ENCODE measurements at regions not wholly inside any gene's neighbourhood (a gene's known extent, or its start where the extent isn't known, plus 50 kb on each side); places are given as distances from the start of the nearest gene placed in this dataset.

DNA sequence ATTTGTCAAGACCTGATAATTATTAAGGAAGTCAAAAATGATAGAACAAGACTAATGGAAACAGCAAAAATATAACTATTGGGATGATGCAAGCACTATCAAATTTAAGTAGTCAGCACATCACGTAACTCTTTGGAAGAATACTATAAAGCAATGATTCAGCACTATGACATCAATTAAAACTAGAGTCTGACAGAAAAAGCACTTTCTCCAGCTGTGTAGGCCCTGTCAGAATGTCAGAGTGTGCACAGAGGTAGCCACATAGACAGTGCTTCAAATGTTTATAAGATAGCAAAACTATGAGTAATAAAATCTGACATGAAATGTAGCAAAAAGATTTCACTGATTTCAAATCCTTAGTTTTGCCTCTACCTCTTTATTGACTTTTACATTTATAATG lies 1226.6 kb upstream of the ADGRL3 start:
- no peak for DNase-seq (ENCODE audit: low spot score in 2 of 2)
- no peaks in the 10 kb centered on the region for H3K36me3 ChIP-seq
- no peaks in the 10 kb centered on the region for H3K27me3 ChIP-seq
- H3K4me3 ChIP-seq: no peak overlapping the region
- TF ChIP-seq POLR2AphosphoS5 (IDR thresholded peaks at IDR 0.05) (no peak), POLR2A (IDR thresholded peaks at IDR 0.05) (no peak), EP300 (IDR thresholded peaks at IDR 0.05) (no peak)
- TF ChIP-seq, protein P1, sequence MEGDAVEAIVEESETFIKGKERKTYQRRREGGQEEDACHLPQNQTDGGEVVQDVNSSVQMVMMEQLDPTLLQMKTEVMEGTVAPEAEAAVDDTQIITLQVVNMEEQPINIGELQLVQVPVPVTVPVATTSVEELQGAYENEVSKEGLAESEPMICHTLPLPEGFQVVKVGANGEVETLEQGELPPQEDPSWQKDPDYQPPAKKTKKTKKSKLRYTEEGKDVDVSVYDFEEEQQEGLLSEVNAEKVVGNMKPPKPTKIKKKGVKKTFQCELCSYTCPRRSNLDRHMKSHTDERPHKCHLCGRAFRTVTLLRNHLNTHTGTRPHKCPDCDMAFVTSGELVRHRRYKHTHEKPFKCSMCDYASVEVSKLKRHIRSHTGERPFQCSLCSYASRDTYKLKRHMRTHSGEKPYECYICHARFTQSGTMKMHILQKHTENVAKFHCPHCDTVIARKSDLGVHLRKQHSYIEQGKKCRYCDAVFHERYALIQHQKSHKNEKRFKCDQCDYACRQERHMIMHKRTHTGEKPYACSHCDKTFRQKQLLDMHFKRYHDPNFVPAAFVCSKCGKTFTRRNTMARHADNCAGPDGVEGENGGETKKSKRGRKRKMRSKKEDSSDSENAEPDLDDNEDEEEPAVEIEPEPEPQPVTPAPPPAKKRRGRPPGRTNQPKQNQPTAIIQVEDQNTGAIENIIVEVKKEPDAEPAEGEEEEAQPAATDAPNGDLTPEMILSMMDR (IDR thresholded peaks at IDR 0.05): no peak
- H3K4me1 ChIP-seq: no peaks in the 10 kb centered on the region
- H3K9me3 ChIP-seq: no peaks in the 10 kb centered on the region
- 62% methylated on average over 1 of the region's 1 CpG for WGBS
- no peak overlapping the region for H3K27ac ChIP-seq

DNA sequence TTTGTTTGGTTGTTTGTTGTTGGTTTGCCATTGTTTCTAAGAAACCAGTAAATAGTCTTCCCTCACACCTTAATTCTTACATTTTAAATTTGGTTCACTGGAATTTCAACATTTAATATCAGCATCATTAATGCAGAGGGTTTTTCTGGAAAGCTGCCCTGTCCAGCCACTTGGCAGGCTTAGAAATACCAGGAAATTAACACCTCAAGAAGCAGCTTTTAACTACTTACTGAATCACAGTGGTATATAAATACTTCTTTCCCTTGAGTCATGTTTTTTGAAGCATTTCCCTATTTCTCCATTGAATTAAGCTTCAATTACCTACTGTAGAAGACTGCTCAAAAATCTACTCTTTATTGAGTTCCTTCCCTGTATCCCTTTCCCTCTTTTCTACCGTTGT lies 1221.1 kb upstream of the ADGRL3 start:
- DNase-seq (ENCODE audit: low spot score in 2 of 2): no peak
- H3K9me3 ChIP-seq: no peaks in the 10 kb centered on the region
- no peaks in the 10 kb centered on the region for H3K4me1 ChIP-seq
- H3K27me3 ChIP-seq: no peaks in the 10 kb centered on the region
- WGBS: 60% methylated on average over 1 of the region's 1 CpG
- no peak overlapping the region for H3K4me3 ChIP-seq
- no peaks in the 10 kb centered on the region for H3K36me3 ChIP-seq
- TF ChIP-seq POLR2A (IDR thresholded peaks at IDR 0.05) (no peak), POLR2AphosphoS5 (IDR thresholded peaks at IDR 0.05) (no peak), EP300 (IDR thresholded peaks at IDR 0.05) (no peak)
- TF ChIP-seq, protein P1 (IDR thresholded peaks at IDR 0.05): no peak
- H3K27ac ChIP-seq: no peak overlapping the region

DNA sequence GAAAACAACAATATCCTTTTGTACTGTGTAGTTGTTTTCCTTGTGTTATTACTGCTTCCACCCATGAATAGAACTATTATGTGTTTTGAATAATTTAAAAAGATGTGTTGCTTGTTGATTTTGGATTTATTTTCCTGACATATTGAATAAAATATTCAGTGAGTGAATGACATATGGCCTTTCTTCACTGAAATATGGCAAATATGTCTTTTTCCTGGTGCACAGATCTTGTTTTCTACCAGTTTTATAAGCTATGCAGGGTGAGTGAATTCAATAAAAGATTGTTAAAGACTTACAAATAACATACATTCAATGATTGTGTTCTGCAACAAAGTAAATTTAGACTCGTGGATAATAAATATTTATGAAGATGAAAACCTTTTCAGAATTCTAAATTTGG lies 1216.3 kb upstream of the ADGRL3 start:
- Histone ChIP-seq H3K27ac (no peak overlapping the region), H3K36me3 (no peaks in the 10 kb centered on the region), H3K4me1 (no peaks in the 10 kb centered on the region), H3K9me3 (no peaks in the 10 kb centered on the region), H3K4me3 (no peak overlapping the region), H3K27me3 (no peaks in the 10 kb centered on the region)
- WGBS: 54% methylated on average over 1 of the region's 1 CpG
- no peak for TF ChIP-seq EP300 (IDR thresholded peaks at IDR 0.05)
- TF ChIP-seq POLR2A (IDR thresholded peaks at IDR 0.05): no peak
- TF ChIP-seq POLR2AphosphoS5 (IDR thresholded peaks at IDR 0.05): no peak
- TF ChIP-seq, protein P1 (IDR thresholded peaks at IDR 0.05): no peak
- no peak for DNase-seq (ENCODE audit: low spot score in 2 of 2)

DNA sequence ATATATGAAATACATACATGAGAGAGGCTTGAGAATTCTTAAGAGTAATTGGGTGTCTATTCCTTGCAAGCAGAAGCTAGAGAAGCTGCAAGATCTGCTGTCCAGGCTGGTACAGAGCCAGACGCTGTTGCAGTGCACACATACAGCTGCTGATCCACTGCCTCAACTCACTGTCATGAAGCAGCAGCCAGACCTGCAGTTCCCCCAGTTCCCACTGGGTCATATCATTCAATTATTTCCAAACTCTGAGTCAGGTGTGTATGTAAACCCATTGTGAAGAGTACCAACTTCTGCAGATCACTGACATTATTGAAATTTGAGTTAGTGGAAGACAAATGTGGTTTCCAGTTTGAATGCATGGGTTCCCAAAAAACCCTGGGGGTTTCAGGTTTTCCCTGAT lies 1212.8 kb upstream of the ADGRL3 start:
- Histone ChIP-seq H3K36me3 (no peaks in the 10 kb centered on the region), H3K4me3 (no peak overlapping the region), H3K27me3 (no peaks in the 10 kb centered on the region), H3K27ac (no peak overlapping the region), H3K4me1 (no peaks in the 10 kb centered on the region), H3K9me3 (no peaks in the 10 kb centered on the region)
- no peak for TF ChIP-seq POLR2A (IDR thresholded peaks at IDR 0.05)
- no peak for TF ChIP-seq POLR2AphosphoS5 (IDR thresholded peaks at IDR 0.05)
- TF ChIP-seq, protein P1 (IDR thresholded peaks at IDR 0.05): no peak
- 95% methylated on average over 1 of the region's 1 CpG for WGBS
- DNase-seq (ENCODE audit: low spot score in 2 of 2): no peak

DNA sequence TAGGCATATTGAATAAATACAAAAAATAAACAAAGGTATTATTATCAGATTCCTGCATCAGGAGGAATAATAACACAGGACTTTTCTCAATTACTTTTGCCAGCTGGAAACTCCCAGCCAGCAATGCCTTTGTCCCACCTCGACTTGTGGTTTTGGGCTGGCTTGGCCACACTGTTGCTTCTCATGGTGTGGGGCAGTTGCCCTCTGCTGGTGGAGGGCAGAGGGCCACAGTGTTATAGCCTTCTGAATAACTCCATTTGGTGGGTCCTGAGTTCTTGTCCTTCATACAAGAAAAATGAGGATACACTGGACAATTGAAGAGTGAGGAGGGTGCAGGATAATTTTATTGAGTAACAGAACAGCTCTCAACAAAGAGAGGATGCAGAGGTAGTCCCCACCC lies 1206.0 kb upstream of the ADGRL3 start:
- TF ChIP-seq, protein P1 (IDR thresholded peaks at IDR 0.05): no peak
- TF ChIP-seq EP300 (IDR thresholded peaks at IDR 0.05) (no peak), POLR2A (IDR thresholded peaks at IDR 0.05) (no peak), POLR2AphosphoS5 (IDR thresholded peaks at IDR 0.05) (no peak)
- WGBS: 60% methylated on average over 1 of the region's 1 CpG

More for the DNA sequence above, 1206.0 kb upstream of the ADGRL3 start:
- Histone ChIP-seq H3K27me3 (no peaks in the 10 kb centered on the region), H3K4me3 (no peak overlapping the region), H3K4me1 (no peaks in the 10 kb centered on the region), H3K9me3 (peaks cover 12% of the 10 kb centered on the region), H3K36me3 (no peaks in the 10 kb centered on the region), H3K27ac (no peak overlapping the region)
- DNase-seq (ENCODE audit: low spot score in 2 of 2): no peak
